ENCODE measurements at regions not wholly inside any gene's neighbourhood (a gene's known extent, or its start where the extent isn't known, plus 50 kb on each side); places are given as distances from the start of the nearest gene placed in this dataset.

DNA sequence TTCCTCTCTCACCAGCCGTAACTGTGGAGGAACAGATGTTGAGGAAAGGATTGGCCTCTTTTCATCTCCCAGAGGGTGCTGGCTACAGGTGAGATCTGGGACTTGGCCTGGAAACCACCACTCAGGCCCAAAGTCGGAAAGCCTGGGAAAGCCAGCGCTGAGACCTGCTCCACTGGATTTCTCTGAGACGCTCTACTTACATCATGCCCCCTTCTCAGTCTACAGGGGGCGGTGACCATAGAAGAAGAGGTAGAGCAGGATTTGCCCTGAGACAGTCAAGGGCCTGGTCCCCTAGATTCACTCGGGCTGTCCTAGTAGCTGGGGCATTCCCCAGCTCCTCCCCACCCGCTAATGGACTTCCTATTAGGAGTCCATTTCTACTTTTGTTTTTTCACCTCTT lies 80.9 kb downstream of the C3orf38 start:
- Histone ChIP-seq H3K27ac (ENCODE audit: low read depth, low read length) (no peak overlapping the region), H3K9me3 (ENCODE audit: low read length) (no peaks in the 10 kb centered on the region), H3K4me1 (ENCODE audit: insufficient read depth, low read length) (no peaks in the 10 kb centered on the region), H3K27me3 (ENCODE audit: insufficient read depth, low read length, poor library complexity, severe bottlenecking) (no peaks in the 10 kb centered on the region), H3K4me3 (ENCODE audit: low read length) (no peak overlapping the region), H3K36me3 (ENCODE audit: insufficient read depth, low read length) (no peaks in the 10 kb centered on the region)
- H3K4me1 Mint-ChIP-seq, result no peaks in the 10 kb centered on the region
- no peak overlapping the region for H3K27ac Mint-ChIP-seq
- ChIA-PET CTCF (no interaction called here), POLR2A (no interaction called here)
- no peak overlapping the region for H3K4me3 Mint-ChIP-seq
- peaks cover 4% of the 10 kb centered on the region in 2 donors for H3K27me3 Mint-ChIP-seq
- no peak for DNase-seq
- H3K9me3 Mint-ChIP-seq, result no peaks in the 10 kb centered on the region
- no peaks in the 10 kb centered on the region for H3K36me3 Mint-ChIP-seq

GRCh38 chr3:88231207-88231606 lies 81.4 kb downstream of the C3orf38 start:
- Histone ChIP-seq H3K4me3 (ENCODE audit: low read length) (no peak overlapping the region), H3K9me3 (ENCODE audit: low read length) (no peaks in the 10 kb centered on the region), H3K27ac (ENCODE audit: low read depth, low read length) (no peak overlapping the region), H3K36me3 (ENCODE audit: insufficient read depth, low read length) (no peaks in the 10 kb centered on the region), H3K27me3 (ENCODE audit: insufficient read depth, low read length, poor library complexity, severe bottlenecking) (no peaks in the 10 kb centered on the region), H3K4me1 (ENCODE audit: insufficient read depth, low read length) (no peaks in the 10 kb centered on the region)
- ChIA-PET POLR2A (no interaction called here), CTCF (no interaction called here)
- H3K27ac Mint-ChIP-seq, result peak overlapping the region in 1 of 8 donors; percentile 22
- H3K4me3 Mint-ChIP-seq, result no peak overlapping the region
- H3K36me3 Mint-ChIP-seq, result no peaks in the 10 kb centered on the region
- no peaks in the 10 kb centered on the region for H3K4me1 Mint-ChIP-seq
- no peak for DNase-seq
- no peaks in the 10 kb centered on the region for H3K9me3 Mint-ChIP-seq
- peaks cover 4 to 6% of the 10 kb centered on the region in 2 donors for H3K27me3 Mint-ChIP-seq

DNA sequence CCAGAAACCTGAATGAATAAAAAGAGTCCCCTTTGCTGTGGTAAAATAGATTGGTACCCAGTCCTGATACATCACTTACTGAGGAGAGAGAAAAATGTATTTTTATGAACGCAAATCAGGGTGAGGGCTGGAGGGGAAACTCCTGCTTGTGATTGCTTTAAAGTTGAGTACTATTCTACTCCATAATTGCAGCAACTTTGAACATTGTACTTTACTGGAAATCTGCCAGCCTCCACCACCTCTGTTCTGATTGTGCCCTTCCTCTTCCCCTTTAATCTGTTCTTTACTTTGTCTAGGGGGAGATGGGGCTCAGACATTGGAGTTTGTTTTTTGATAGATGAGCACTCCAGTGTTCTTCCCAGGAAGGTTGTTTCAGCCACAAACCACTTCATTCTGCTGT lies 81.9 kb downstream of the C3orf38 start:
- CTCF ChIA-PET, result no interaction called here

DNA sequence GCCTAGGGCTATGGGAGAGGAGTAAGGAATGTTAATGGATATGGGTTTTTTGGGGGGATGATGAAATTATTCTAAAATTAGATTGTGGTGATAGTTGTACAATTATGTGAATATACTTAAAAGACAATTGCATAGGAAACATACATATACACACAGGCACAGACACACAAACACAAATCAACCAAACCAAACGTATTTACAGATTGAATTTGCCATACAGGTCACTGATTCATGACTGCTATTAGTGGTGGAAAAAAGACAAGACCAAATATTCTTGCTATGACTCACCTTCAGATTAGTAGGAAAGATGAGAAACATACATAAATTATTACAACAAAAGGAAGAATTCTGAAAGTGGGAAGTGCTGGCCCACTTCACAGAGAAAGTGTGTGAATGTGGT lies 85.3 kb downstream of the C3orf38 start:
- H3K4me3 Mint-ChIP-seq, result no peak overlapping the region
- Histone ChIP-seq H3K9me3 (ENCODE audit: low read length) (no peaks in the 10 kb centered on the region), H3K4me1 (ENCODE audit: insufficient read depth, low read length) (no peaks in the 10 kb centered on the region), H3K27ac (ENCODE audit: low read depth, low read length) (no peak overlapping the region), H3K36me3 (ENCODE audit: insufficient read depth, low read length) (no peaks in the 10 kb centered on the region), H3K27me3 (ENCODE audit: insufficient read depth, low read length, poor library complexity, severe bottlenecking) (no peaks in the 10 kb centered on the region), H3K4me3 (ENCODE audit: low read length) (no peak overlapping the region)
- CTCF ChIA-PET, result no interaction called here
- no peaks in the 10 kb centered on the region for H3K9me3 Mint-ChIP-seq
- POLR2A ChIA-PET, result no interaction called here
- H3K27ac Mint-ChIP-seq, result no peak overlapping the region
- H3K36me3 Mint-ChIP-seq, result no peaks in the 10 kb centered on the region
- H3K27me3 Mint-ChIP-seq, result peaks cover 2 to 4% of the 10 kb centered on the region in 2 donors
- DNase-seq, result no peak
- H3K4me1 Mint-ChIP-seq, result no peaks in the 10 kb centered on the region

More for the DNA sequence above, 81.9 kb downstream of the C3orf38 start:
- H3K4me1 ChIP-seq (ENCODE audit: insufficient read depth, low read length), result no peaks in the 10 kb centered on the region
- no peak overlapping the region for H3K27ac Mint-ChIP-seq
- H3K9me3 Mint-ChIP-seq, result no peaks in the 10 kb centered on the region
- H3K27me3 Mint-ChIP-seq, result peaks cover 4 to 6% of the 10 kb centered on the region in 2 donors
- H3K4me1 Mint-ChIP-seq, result no peaks in the 10 kb centered on the region
- H3K27me3 ChIP-seq (ENCODE audit: insufficient read depth, low read length, poor library complexity, severe bottlenecking), result no peaks in the 10 kb centered on the region
- H3K27ac ChIP-seq (ENCODE audit: low read depth, low read length), result no peak overlapping the region
- no peaks in the 10 kb centered on the region for H3K36me3 Mint-ChIP-seq
- H3K4me3 Mint-ChIP-seq, result no peak overlapping the region
- POLR2A ChIA-PET, result no interaction called here
- no peak overlapping the region for H3K4me3 ChIP-seq (ENCODE audit: low read length)
- no peaks in the 10 kb centered on the region for H3K9me3 ChIP-seq (ENCODE audit: low read length)
- no peaks in the 10 kb centered on the region for H3K36me3 ChIP-seq (ENCODE audit: insufficient read depth, low read length)
- DNase-seq, result no peak

- DNase-seq, result no peak
- CTCF ChIA-PET, result no interaction called here
Measured at GRCh38 chr3:88239870-88240269, 90.1 kb downstream of the C3orf38 start.

DNA sequence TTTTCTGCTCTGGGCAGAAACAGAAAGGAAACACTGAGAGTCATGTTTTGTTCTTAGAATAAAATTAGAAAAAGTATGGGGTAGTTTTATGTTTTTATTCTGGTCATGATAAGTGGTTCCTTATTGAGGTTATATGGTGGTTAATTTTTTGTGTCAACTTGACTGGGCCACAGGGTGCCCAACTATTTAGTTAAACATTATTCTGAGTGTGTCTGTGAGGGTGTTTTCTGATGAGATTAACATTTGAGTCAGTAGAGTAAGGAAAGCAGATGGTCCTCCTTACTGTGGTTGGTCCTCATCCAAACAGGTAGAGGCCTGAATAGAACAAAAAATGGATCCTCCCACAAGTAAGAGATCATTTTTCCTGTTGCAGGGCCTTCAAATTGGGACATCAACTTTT lies 98.9 kb downstream of the C3orf38 start:
- no peak overlapping the region for H3K4me3 ChIP-seq (ENCODE audit: low read length)
- CTCF ChIA-PET, result no interaction called here
- Mint-ChIP-seq H3K4me1 (no peaks in the 10 kb centered on the region), H3K36me3 (peaks cover 0 to 4% (median under 1%) of the 10 kb centered on the region in 3 donors), H3K27me3 (peaks cover 3 to 5% of the 10 kb centered on the region in 2 donors), H3K9me3 (peaks cover 6 to 14% (median 11%) of the 10 kb centered on the region in 5 donors), H3K4me3 (no peak overlapping the region), H3K27ac (no peak overlapping the region)
- no peaks in the 10 kb centered on the region for H3K36me3 ChIP-seq (ENCODE audit: insufficient read depth, low read length)
- no peaks in the 10 kb centered on the region for H3K9me3 ChIP-seq (ENCODE audit: low read length)
- POLR2A ChIA-PET, result no interaction called here
- DNase-seq, result no peak
- no peaks in the 10 kb centered on the region for H3K4me1 ChIP-seq (ENCODE audit: insufficient read depth, low read length)
- no peak overlapping the region for H3K27ac ChIP-seq (ENCODE audit: low read depth, low read length)
- no peaks in the 10 kb centered on the region for H3K27me3 ChIP-seq (ENCODE audit: insufficient read depth, low read length, poor library complexity, severe bottlenecking)

More at GRCh38 chr3:88239870-88240269, 90.1 kb downstream of the C3orf38 start:
- POLR2A ChIA-PET, result no interaction called here
- no peaks in the 10 kb centered on the region for H3K4me1 Mint-ChIP-seq
- H3K36me3 Mint-ChIP-seq, result peaks cover 0 to 6% (median 2%) of the 10 kb centered on the region in 3 donors
- peaks cover 4 to 9% (median 8%) of the 10 kb centered on the region in 5 donors for H3K9me3 Mint-ChIP-seq
- H3K27ac ChIP-seq (ENCODE audit: low read depth, low read length), result no peak overlapping the region
- H3K4me3 Mint-ChIP-seq, result no peak overlapping the region
- H3K4me3 ChIP-seq (ENCODE audit: low read length), result no peak overlapping the region
- no peaks in the 10 kb centered on the region for H3K36me3 ChIP-seq (ENCODE audit: insufficient read depth, low read length)
- H3K27me3 ChIP-seq (ENCODE audit: insufficient read depth, low read length, poor library complexity, severe bottlenecking), result no peaks in the 10 kb centered on the region
- peaks cover 2 to 9% of the 10 kb centered on the region in 2 donors for H3K27me3 Mint-ChIP-seq
- H3K27ac Mint-ChIP-seq, result no peak overlapping the region
- H3K9me3 ChIP-seq (ENCODE audit: low read length), result no peaks in the 10 kb centered on the region
- no peaks in the 10 kb centered on the region for H3K4me1 ChIP-seq (ENCODE audit: insufficient read depth, low read length)

DNA sequence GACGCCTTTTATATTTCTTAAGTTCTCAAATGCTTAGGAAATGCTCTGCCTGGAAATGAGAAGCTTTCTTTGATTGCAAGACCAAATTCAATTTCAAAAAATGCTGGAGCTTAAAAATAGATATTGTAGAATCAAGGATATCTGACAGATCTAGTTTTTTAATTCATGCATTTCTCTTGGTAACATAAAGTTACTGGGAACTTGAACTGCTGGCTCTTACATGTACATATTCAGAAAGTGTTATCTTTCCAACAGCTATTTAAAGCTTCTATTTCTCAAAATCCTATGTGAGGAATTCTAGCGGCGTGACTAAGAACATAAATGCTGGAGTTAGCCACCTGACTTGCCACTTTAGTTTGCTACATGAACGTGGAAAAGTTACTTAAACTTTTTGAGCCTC lies 109.3 kb downstream of the C3orf38 start:
- Histone ChIP-seq H3K36me3 (ENCODE audit: insufficient read depth, low read length) (no peaks in the 10 kb centered on the region), H3K27me3 (ENCODE audit: insufficient read depth, low read length, poor library complexity, severe bottlenecking) (no peaks in the 10 kb centered on the region), H3K4me3 (ENCODE audit: low read length) (no peak overlapping the region), H3K4me1 (ENCODE audit: insufficient read depth, low read length) (no peaks in the 10 kb centered on the region), H3K9me3 (ENCODE audit: low read length) (no peaks in the 10 kb centered on the region), H3K27ac (ENCODE audit: low read depth, low read length) (no peak overlapping the region)
- Mint-ChIP-seq H3K27me3 (no peaks in the 10 kb centered on the region), H3K9me3 (no peaks in the 10 kb centered on the region), H3K4me3 (no peak overlapping the region), H3K4me1 (no peaks in the 10 kb centered on the region), H3K36me3 (no peaks in the 10 kb centered on the region), H3K27ac (no peak overlapping the region)
- ChIA-PET CTCF (no interaction called here), POLR2A (no interaction called here)
- DNase-seq, result no peak

DNA sequence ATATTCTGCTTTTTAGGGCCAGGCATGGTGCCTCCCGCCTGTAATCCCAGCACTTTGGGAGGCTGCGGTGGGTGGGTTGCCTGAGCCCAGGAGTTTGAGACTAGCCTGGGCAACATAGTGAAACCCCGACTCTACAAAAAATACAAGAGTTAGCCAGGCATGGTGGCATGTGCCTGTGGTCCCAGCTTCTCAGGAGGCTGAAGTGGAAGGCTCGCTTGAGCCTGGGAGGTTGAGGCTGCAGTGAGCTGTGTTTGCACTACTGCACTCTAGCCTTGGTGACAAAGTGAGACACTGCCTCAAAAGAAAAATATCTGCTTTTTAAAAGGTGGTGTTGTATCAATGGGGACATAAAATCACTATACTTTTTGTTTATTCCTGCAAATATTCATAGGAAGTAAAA lies 112.8 kb downstream of the C3orf38 start:
- H3K4me3 ChIP-seq (ENCODE audit: low read length), result no peak overlapping the region
- no peak overlapping the region for H3K27ac ChIP-seq (ENCODE audit: low read depth, low read length)
- H3K27ac Mint-ChIP-seq, result no peak overlapping the region
- H3K36me3 Mint-ChIP-seq, result no peaks in the 10 kb centered on the region
- peak overlapping the region in 1 of 7 donors; percentile 44 for H3K4me3 Mint-ChIP-seq
- no peaks in the 10 kb centered on the region for H3K27me3 ChIP-seq (ENCODE audit: insufficient read depth, low read length, poor library complexity, severe bottlenecking)
- H3K27me3 Mint-ChIP-seq, result no peaks in the 10 kb centered on the region
- CTCF ChIA-PET, result no interaction called here
- no peaks in the 10 kb centered on the region for H3K36me3 ChIP-seq (ENCODE audit: insufficient read depth, low read length)
- no peaks in the 10 kb centered on the region for H3K9me3 ChIP-seq (ENCODE audit: low read length)
- H3K4me1 Mint-ChIP-seq, result no peaks in the 10 kb centered on the region
- no peak for DNase-seq
- no peaks in the 10 kb centered on the region for H3K9me3 Mint-ChIP-seq
- no peaks in the 10 kb centered on the region for H3K4me1 ChIP-seq (ENCODE audit: insufficient read depth, low read length)
- POLR2A ChIA-PET, result no interaction called here

DNA sequence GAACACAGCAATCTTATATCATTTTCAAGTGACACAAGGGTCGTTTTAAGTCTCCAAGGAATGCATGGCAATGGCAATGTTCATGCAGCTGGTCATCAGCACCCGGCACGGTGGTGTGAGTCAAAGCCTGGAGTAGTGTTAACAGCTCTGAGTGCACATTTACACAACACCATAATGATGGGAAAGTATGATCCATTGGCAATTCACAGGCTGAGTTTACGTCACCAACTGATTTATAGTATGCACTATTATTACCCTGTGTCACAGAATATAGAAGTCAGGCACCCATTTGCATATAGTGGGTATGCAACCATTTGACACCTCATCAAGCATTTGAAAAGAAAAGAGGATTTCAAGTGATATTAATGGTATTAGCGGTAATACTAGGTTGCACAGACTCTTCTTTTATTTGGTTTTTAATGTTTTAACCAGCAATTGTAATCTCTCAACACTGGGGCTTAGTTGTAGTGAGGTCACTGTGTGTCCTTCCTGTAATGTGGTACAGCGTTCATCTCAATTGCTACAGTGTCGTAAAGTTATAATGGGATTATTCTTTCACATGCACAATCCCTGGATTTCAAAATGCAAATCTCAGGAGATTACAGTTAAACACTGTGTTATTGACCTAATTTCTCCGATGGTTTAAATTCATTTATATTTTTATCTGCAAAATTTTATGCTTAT lies 113.8 kb downstream of the C3orf38 start:
- no peaks in the 10 kb centered on the region for H3K4me1 ChIP-seq (ENCODE audit: insufficient read depth, low read length)
- H3K4me3 Mint-ChIP-seq, result no peak overlapping the region
- ChIA-PET CTCF (no interaction called here), POLR2A (no interaction called here)
- no peaks in the 10 kb centered on the region for H3K27me3 Mint-ChIP-seq
- no peaks in the 10 kb centered on the region for H3K4me1 Mint-ChIP-seq
- no peaks in the 10 kb centered on the region for H3K27me3 ChIP-seq (ENCODE audit: insufficient read depth, low read length, poor library complexity, severe bottlenecking)
- no peaks in the 10 kb centered on the region for H3K9me3 ChIP-seq (ENCODE audit: low read length)
- H3K9me3 Mint-ChIP-seq, result no peaks in the 10 kb centered on the region
- H3K36me3 Mint-ChIP-seq, result no peaks in the 10 kb centered on the region
- no peak overlapping the region for H3K27ac Mint-ChIP-seq
- H3K36me3 ChIP-seq (ENCODE audit: insufficient read depth, low read length), result no peaks in the 10 kb centered on the region
- no peak for DNase-seq
- H3K4me3 ChIP-seq (ENCODE audit: low read length), result no peak overlapping the region
- H3K27ac ChIP-seq (ENCODE audit: low read depth, low read length), result no peak overlapping the region
